ENCODE measurements at regions not wholly inside any gene's neighbourhood (a gene's known extent, or its start where the extent isn't known, plus 50 kb on each side); places are given as distances from the start of the nearest gene placed in this dataset.
"Not testable (repeated sequence)": the region's sequence is repeated elsewhere in the genome, so short reads cannot be mapped to it uniquely, and the experiment has no call there.

- H3K27me3 Mint-ChIP-seq (ENCODE audit: low read depth); H3K9me3 Mint-ChIP-seq; CTCF ChIA-PET: not testable (repeated sequence)
Observed at GRCh38 chr7:46751927-46752723, 829.8 kb downstream of the TNS3 start.

GRCh38 chr7:46751471-46751870 lies 830.4 kb upstream of the IGFBP3 start:
- Mint-ChIP-seq H3K27ac (no peak overlapping the region), H3K4me1 (ENCODE audit: low read depth) (no peaks in the 10 kb centered on the region), H3K4me3 (no peak overlapping the region), H3K9me3 (peaks cover 3% of the 10 kb centered on the region), H3K27me3 (ENCODE audit: low read depth) (no peaks in the 10 kb centered on the region), H3K36me3 (ENCODE audit: low read depth) (no peaks in the 10 kb centered on the region)
- intact Hi-C loops (cut with micrococcal nuclease): no loop called here
- no peak for DNase-seq
- CTCF ChIA-PET: no interaction called here

More at GRCh38 chr7:46751927-46752723, 829.8 kb downstream of the TNS3 start:
- H3K36me3 Mint-ChIP-seq (ENCODE audit: low read depth); DNase-seq; H3K27ac Mint-ChIP-seq; H3K4me1 Mint-ChIP-seq (ENCODE audit: low read depth); intact Hi-C loops (cut with micrococcal nuclease); H3K4me3 Mint-ChIP-seq: not testable (repeated sequence)

GRCh38 chr7:46750321-46750865 lies 829.3 kb upstream of the IGFBP3 start:
- Mint-ChIP-seq H3K4me1 (ENCODE audit: low read depth) (no peaks in the 10 kb centered on the region), H3K9me3 (peaks cover 3% of the 10 kb centered on the region), H3K27ac (no peak overlapping the region), H3K36me3 (ENCODE audit: low read depth) (no peaks in the 10 kb centered on the region), H3K27me3 (ENCODE audit: low read depth) (no peaks in the 10 kb centered on the region), H3K4me3 (no peak overlapping the region)
- CTCF ChIA-PET: no interaction called here
- DNase-seq: no peak
- intact Hi-C loops (cut with micrococcal nuclease): no loop called here

GRCh38 chr7:46747869-46748576 lies 827.0 kb upstream of the IGFBP3 start:
- CTCF ChIA-PET: no interaction called here
- intact Hi-C loops (cut with micrococcal nuclease): no loop called here

GRCh38 chr7:46746695-46747687 lies 825.9 kb upstream of the IGFBP3 start:
- no peaks in the 10 kb centered on the region for H3K4me1 Mint-ChIP-seq (ENCODE audit: low read depth)

More at GRCh38 chr7:46747869-46748576, 827.0 kb upstream of the IGFBP3 start:
- no peaks in the 10 kb centered on the region for H3K4me1 Mint-ChIP-seq (ENCODE audit: low read depth)
- DNase-seq: no peak
- peaks cover 3% of the 10 kb centered on the region for H3K9me3 Mint-ChIP-seq
- H3K4me3 Mint-ChIP-seq: no peak overlapping the region
- H3K36me3 Mint-ChIP-seq (ENCODE audit: low read depth): no peaks in the 10 kb centered on the region
- H3K27me3 Mint-ChIP-seq (ENCODE audit: low read depth): no peaks in the 10 kb centered on the region
- H3K27ac Mint-ChIP-seq: no peak overlapping the region

GRCh38 chr7:46745707-46746090 lies 824.6 kb upstream of the IGFBP3 start:
- intact Hi-C loops (cut with micrococcal nuclease): no loop called here

More at GRCh38 chr7:46746695-46747687, 825.9 kb upstream of the IGFBP3 start:
- CTCF ChIA-PET: no interaction called here
- peaks cover 3% of the 10 kb centered on the region for H3K9me3 Mint-ChIP-seq
- DNase-seq: no peak
- no peaks in the 10 kb centered on the region for H3K36me3 Mint-ChIP-seq (ENCODE audit: low read depth)
- no peak overlapping the region for H3K4me3 Mint-ChIP-seq
- H3K27me3 Mint-ChIP-seq (ENCODE audit: low read depth): no peaks in the 10 kb centered on the region
- intact Hi-C loops (cut with micrococcal nuclease): no loop called here
- H3K27ac Mint-ChIP-seq: no peak overlapping the region

GRCh38 chr7:46744957-46745706 lies 824.1 kb upstream of the IGFBP3 start:
- H3K27ac Mint-ChIP-seq: no peak overlapping the region
- CTCF ChIA-PET: no interaction called here
- intact Hi-C loops (cut with micrococcal nuclease): no loop called here
- H3K9me3 Mint-ChIP-seq: peaks cover under 1% of the 10 kb centered on the region
- no peaks in the 10 kb centered on the region for H3K4me1 Mint-ChIP-seq (ENCODE audit: low read depth)
- no peak for DNase-seq
- H3K36me3 Mint-ChIP-seq (ENCODE audit: low read depth): no peaks in the 10 kb centered on the region
- H3K4me3 Mint-ChIP-seq: no peak overlapping the region
- no peaks in the 10 kb centered on the region for H3K27me3 Mint-ChIP-seq (ENCODE audit: low read depth)

More at GRCh38 chr7:46745707-46746090, 824.6 kb upstream of the IGFBP3 start:
- Mint-ChIP-seq H3K9me3 (peaks cover 3% of the 10 kb centered on the region), H3K36me3 (ENCODE audit: low read depth) (no peaks in the 10 kb centered on the region), H3K4me1 (ENCODE audit: low read depth) (no peaks in the 10 kb centered on the region), H3K27me3 (ENCODE audit: low read depth) (no peaks in the 10 kb centered on the region), H3K4me3 (no peak overlapping the region), H3K27ac (no peak overlapping the region)
- no peak for DNase-seq
- CTCF ChIA-PET: no interaction called here

GRCh38 chr7:46742601-46743000 lies 821.5 kb upstream of the IGFBP3 start:
- no peaks in the 10 kb centered on the region for H3K36me3 Mint-ChIP-seq (ENCODE audit: low read depth)
- CTCF ChIA-PET: no interaction called here
- intact Hi-C loops (cut with micrococcal nuclease): no loop called here
- H3K27me3 Mint-ChIP-seq (ENCODE audit: low read depth): no peaks in the 10 kb centered on the region
- H3K27ac Mint-ChIP-seq: no peak overlapping the region
- no peaks in the 10 kb centered on the region for H3K9me3 Mint-ChIP-seq
- no peaks in the 10 kb centered on the region for H3K4me1 Mint-ChIP-seq (ENCODE audit: low read depth)
- no peak for DNase-seq
- no peak overlapping the region for H3K4me3 Mint-ChIP-seq

GRCh38 chr7:46741938-46742540 lies 821.0 kb upstream of the IGFBP3 start:
- no peak overlapping the region for H3K27ac Mint-ChIP-seq
- intact Hi-C loops (cut with micrococcal nuclease): no loop called here

GRCh38 chr7:46741181-46741580 lies 820.1 kb upstream of the IGFBP3 start:
- no peaks in the 10 kb centered on the region for H3K27me3 Mint-ChIP-seq (ENCODE audit: low read depth)

More at GRCh38 chr7:46741938-46742540, 821.0 kb upstream of the IGFBP3 start:
- H3K4me1 Mint-ChIP-seq (ENCODE audit: low read depth): no peaks in the 10 kb centered on the region
- no peak overlapping the region for H3K4me3 Mint-ChIP-seq
- H3K36me3 Mint-ChIP-seq (ENCODE audit: low read depth): no peaks in the 10 kb centered on the region
- H3K27me3 Mint-ChIP-seq (ENCODE audit: low read depth): no peaks in the 10 kb centered on the region
- no peak for DNase-seq
- CTCF ChIA-PET: no interaction called here
- no peaks in the 10 kb centered on the region for H3K9me3 Mint-ChIP-seq

GRCh38 chr7:46739518-46740234 lies 818.6 kb upstream of the IGFBP3 start:
- no peaks in the 10 kb centered on the region for H3K27me3 Mint-ChIP-seq (ENCODE audit: low read depth)
- intact Hi-C loops (cut with micrococcal nuclease): no loop called here
- no peak overlapping the region for H3K27ac Mint-ChIP-seq
- no peak overlapping the region for H3K4me3 Mint-ChIP-seq
- no peak for DNase-seq
- H3K4me1 Mint-ChIP-seq (ENCODE audit: low read depth): no peaks in the 10 kb centered on the region
- H3K36me3 Mint-ChIP-seq (ENCODE audit: low read depth): no peaks in the 10 kb centered on the region
- CTCF ChIA-PET: no interaction called here
- H3K9me3 Mint-ChIP-seq: peaks cover under 1% of the 10 kb centered on the region

More at GRCh38 chr7:46741181-46741580, 820.1 kb upstream of the IGFBP3 start:
- CTCF ChIA-PET: no interaction called here
- Mint-ChIP-seq H3K9me3 (no peaks in the 10 kb centered on the region), H3K4me1 (ENCODE audit: low read depth) (no peaks in the 10 kb centered on the region), H3K27ac (no peak overlapping the region), H3K4me3 (no peak overlapping the region), H3K36me3 (ENCODE audit: low read depth) (no peaks in the 10 kb centered on the region)
- DNase-seq: no peak
- intact Hi-C loops (cut with micrococcal nuclease): no loop called here

Measured in activated naive CD4-positive, alpha-beta T cell treated with anti-CD3 and anti-CD28 coated beads for 36 hours (primary cell).